HEK293T (cell line): ENCODE measurements at regions not wholly inside any gene's neighbourhood (a gene's known extent, or its start where the extent isn't known, plus 50 kb on each side); places are given as distances from the start of the nearest gene placed in this dataset.

Source experiments
- CTCF ChIA-PET: fragments of 350-600 bp; formaldehyde crosslinking; extraction: SDS; loops from one replicate; lab custom pipeline; 2021; ENCODE audit warnings: antibody characterized with exemption, inconsistent platforms; lab: Yijun Ruan, JAX
- POLR2A ChIA-PET: fragments of 350-600 bp; formaldehyde crosslinking; extraction: SDS; loops from one replicate; lab custom pipeline; 2020; ENCODE audit warnings: antibody characterized with exemption, inconsistent platforms; lab: Yijun Ruan, JAX
- DNase-seq: peaks from one replicate; pipeline ENCODE4 v3.0.0; 2012; ENCODE audit warnings: mixed read lengths; ENCODE audit errors: extremely low spot score
- ARNT ChIP-seq: fragments of 450-650 bp; IDR thresholded peaks from 2 replicates; pipeline ENCODE4 v1.6.1; 2017; ENCODE audit warnings: mild to moderate bottlenecking
- BHLHE40 ChIP-seq: fragments of 450-650 bp; IDR thresholded peaks from 2 replicates; pipeline ENCODE4 v1.6.1; 2016; ENCODE audit warnings: mild to moderate bottlenecking, moderate library complexity, borderline replicate concordance
- CTBP1 ChIP-seq: fragments of 450-650 bp; IDR thresholded peaks from 2 replicates; pipeline ENCODE4 v1.6.1; 2016; ENCODE audit warnings: borderline replicate concordance
- ELF4 ChIP-seq: fragments of 450-650 bp; IDR thresholded peaks from 2 replicates; pipeline ENCODE4 v1.6.1; 2017; ENCODE audit warnings: antibody characterized with exemption
- FOXA1 ChIP-seq: fragments of 450-650 bp; IDR thresholded peaks from 2 replicates; pipeline ENCODE4 v1.6.1; 2016; ENCODE audit warnings: mild to moderate bottlenecking
- FOXK2 ChIP-seq: fragments of 450-650 bp; IDR thresholded peaks from 2 replicates; pipeline ENCODE4 v1.6.1; 2016; ENCODE audit warnings: mild to moderate bottlenecking
- FOXM1 ChIP-seq: fragments of 450-650 bp; IDR thresholded peaks from 2 replicates; pipeline ENCODE4 v1.6.1; 2017; ENCODE audit warnings: mild to moderate bottlenecking, borderline replicate concordance
- HDGF ChIP-seq: fragments of 450-650 bp; IDR thresholded peaks from 2 replicates; pipeline ENCODE4 v1.6.1; 2017; ENCODE audit warnings: antibody characterized with exemption, borderline replicate concordance
- L3MBTL2 ChIP-seq: fragments of 450-650 bp; conservative IDR thresholded peaks from 2 replicates; pipeline ENCODE4 v1.6.1; 2016; ENCODE audit warnings: mild to moderate bottlenecking
- LEF1 ChIP-seq: fragments of 450-650 bp; IDR thresholded peaks from 2 replicates; pipeline ENCODE4 v1.6.1; 2017; ENCODE audit warnings: mild to moderate bottlenecking, borderline replicate concordance
- NFRKB ChIP-seq: fragments of 450-650 bp; IDR thresholded peaks from 2 replicates; pipeline ENCODE4 v1.6.1; 2016; ENCODE audit warnings: mild to moderate bottlenecking, moderate library complexity
- SP1 ChIP-seq: fragments of 450-650 bp; IDR thresholded peaks from 2 replicates; pipeline ENCODE4 v1.6.1; 2017
- SUZ12 ChIP-seq: fragments of 450-650 bp; IDR thresholded peaks from 2 replicates; pipeline ENCODE4 v1.6.1; 2016; ENCODE audit warnings: mild to moderate bottlenecking
- TARDBP ChIP-seq: fragments of 450-650 bp; IDR thresholded peaks from 2 replicates; pipeline ENCODE4 v1.6.1; 2016
- ZNF384 ChIP-seq: fragments of 450-650 bp; IDR thresholded peaks from 2 replicates; pipeline ENCODE4 v1.6.1; 2016
- TF ChIP-seq, protein P1 (sequence below): fragments of 450-650 bp; IDR thresholded peaks from 2 replicates; pipeline ENCODE4 v1.6.1; 2016

- POLR2A ChIA-PET: no interaction called here
- TF ChIP-seq LEF1: no peak
- no peak for TF ChIP-seq TARDBP
- TF ChIP-seq, protein P1, sequence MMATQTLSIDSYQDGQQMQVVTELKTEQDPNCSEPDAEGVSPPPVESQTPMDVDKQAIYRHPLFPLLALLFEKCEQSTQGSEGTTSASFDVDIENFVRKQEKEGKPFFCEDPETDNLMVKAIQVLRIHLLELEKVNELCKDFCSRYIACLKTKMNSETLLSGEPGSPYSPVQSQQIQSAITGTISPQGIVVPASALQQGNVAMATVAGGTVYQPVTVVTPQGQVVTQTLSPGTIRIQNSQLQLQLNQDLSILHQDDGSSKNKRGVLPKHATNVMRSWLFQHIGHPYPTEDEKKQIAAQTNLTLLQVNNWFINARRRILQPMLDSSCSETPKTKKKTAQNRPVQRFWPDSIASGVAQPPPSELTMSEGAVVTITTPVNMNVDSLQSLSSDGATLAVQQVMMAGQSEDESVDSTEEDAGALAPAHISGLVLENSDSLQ: no peak
- TF ChIP-seq ELF4: no peak
- no peak for TF ChIP-seq HDGF
- no peak for TF ChIP-seq CTBP1
- TF ChIP-seq ARNT: no peak
- no peak for TF ChIP-seq SP1
- CTCF ChIA-PET: no interaction called here
- DNase-seq: no peak
These were observed 146.4 kb upstream of the C9orf72 start for GRCh38 chr9:27719711-27720110.

DNA sequence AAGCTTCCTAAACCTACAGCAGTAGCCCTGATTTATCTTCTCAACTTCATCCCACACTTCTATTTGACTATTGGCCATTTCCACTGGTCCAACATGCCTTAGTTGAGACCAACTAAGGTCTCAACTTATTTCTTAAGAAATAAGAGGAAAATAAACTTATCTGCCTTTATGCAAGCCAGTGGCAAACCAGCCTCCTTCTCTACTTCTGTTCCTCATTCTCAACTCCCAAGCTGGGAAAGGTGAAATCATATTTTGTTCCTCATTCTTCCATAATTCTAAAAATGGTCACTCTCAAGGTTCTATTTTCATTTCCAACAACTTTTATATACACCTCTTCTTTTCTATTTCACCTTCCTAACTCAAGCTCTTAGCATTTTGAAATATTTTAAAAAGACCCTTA is 149.6 kb upstream of the C9orf72 start:
- no peak for DNase-seq
- ChIA-PET CTCF (interaction anchor here (1.9 kb wide), 1 partner anchor 350 kb away, joined by 9 read pairs; no protein-coding TSS in a partner anchor), POLR2A (no interaction called here)
- TF ChIP-seq HDGF (no peak), ARNT (no peak), FOXA1 (no peak), ZNF384 (no peak), SUZ12 (no peak), LEF1 (no peak), BHLHE40 (no peak), CTBP1 (no peak), NFRKB (no peak), FOXM1 (no peak), TARDBP (no peak), FOXK2 (no peak), ELF4 (no peak), L3MBTL2 (no peak), SP1 (no peak)
- TF ChIP-seq, protein P1: no peak

- DNase-seq: peak; percentile 49
- TF ChIP-seq LEF1 (no peak), CTBP1 (no peak), ZNF384 (no peak), L3MBTL2 (no peak), FOXA1 (no peak), FOXM1 (no peak), SP1 (no peak), SUZ12 (no peak), ELF4 (no peak), FOXK2 (no peak), TARDBP (no peak), NFRKB (no peak), HDGF (no peak), ARNT (no peak), BHLHE40 (no peak)
- TF ChIP-seq, protein P1: no peak
- ChIA-PET CTCF (interaction anchor here (0.6 to 1.5 kb wide), 3 partner anchors 14 to 347 kb away, joined by 4 to 5 read pairs (median 4); no protein-coding TSS in a partner anchor), POLR2A (no interaction called here)
These were observed 153.2 kb upstream of the C9orf72 start for GRCh38 chr9:27726244-27727081.

- DNase-seq: no peak
- ChIA-PET CTCF (no interaction called here), POLR2A (no interaction called here)
- no peak for TF ChIP-seq FOXM1
- no peak for TF ChIP-seq SP1
- no peak for TF ChIP-seq NFRKB
- TF ChIP-seq, protein P1: no peak
- TF ChIP-seq ARNT: no peak
- TF ChIP-seq CTBP1: no peak
- no peak for TF ChIP-seq HDGF
- TF ChIP-seq ZNF384: no peak
- TF ChIP-seq ELF4: no peak
- no peak for TF ChIP-seq TARDBP
These were observed 159.2 kb upstream of the C9orf72 start for GRCh38 chr9:27732494-27732893.

DNA sequence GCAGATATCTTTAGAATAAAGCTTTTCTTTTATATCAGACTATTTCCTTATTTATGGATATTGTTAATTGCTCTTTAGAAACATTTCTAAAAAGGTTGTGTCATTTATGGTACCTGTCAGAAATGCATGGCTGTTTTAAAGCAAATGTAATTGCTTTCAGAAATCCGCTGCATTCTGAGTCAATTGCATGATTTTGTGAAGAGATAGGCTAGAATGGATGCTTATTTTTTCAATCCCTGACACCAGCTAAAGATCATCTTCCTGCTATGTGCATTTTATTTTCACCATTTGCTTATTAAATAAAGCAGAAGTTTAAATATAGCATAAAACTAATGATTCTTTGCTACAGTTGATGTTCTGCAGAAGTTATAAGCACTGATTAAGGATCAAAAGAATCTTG is 170.2 kb upstream of the C9orf72 start:
- CTCF ChIA-PET: no interaction called here

More for the DNA sequence above, 170.2 kb upstream of the C9orf72 start:
- no peak for TF ChIP-seq TARDBP
- TF ChIP-seq FOXM1: no peak
- no peak for TF ChIP-seq ARNT
- TF ChIP-seq LEF1: no peak
- TF ChIP-seq BHLHE40: no peak
- no peak for TF ChIP-seq L3MBTL2
- TF ChIP-seq CTBP1: no peak
- no peak for TF ChIP-seq FOXA1
- TF ChIP-seq SP1: no peak
- no peak for TF ChIP-seq ELF4
- POLR2A ChIA-PET: no interaction called here
- DNase-seq: no peak
